Osteocyte (in vitro differentiated cells): ENCODE measurements at regions not wholly inside any gene's neighbourhood (a gene's known extent, or its start where the extent isn't known, plus 50 kb on each side); places are given as distances from the start of the nearest gene placed in this dataset.

ENCODE experiments used
- DNase-seq: peaks from one replicate; pipeline ENCODE4 v3.0.0; 2021; ENCODE audit warnings: mixed read lengths; ENCODE audit not compliant: unreplicated experiment; ENCODE audit errors: extremely low spot score
- H3K27ac Mint-ChIP-seq: one replicate; pipeline ENCODE4 v1.8.0; 2021; ENCODE audit warnings: mild to moderate bottlenecking, mixed read lengths; ENCODE audit not compliant: unreplicated experiment
- H3K27me3 Mint-ChIP-seq: one replicate; pipeline ENCODE4 v1.8.0; 2021; ENCODE audit warnings: mixed read lengths; ENCODE audit not compliant: unreplicated experiment
- H3K36me3 Mint-ChIP-seq: one replicate; pipeline ENCODE4 v1.8.0; 2021; ENCODE audit warnings: mixed read lengths; ENCODE audit not compliant: unreplicated experiment
- H3K4me1 Mint-ChIP-seq: one replicate; pipeline ENCODE4 v1.8.0; 2021; ENCODE audit warnings: mixed read lengths; ENCODE audit not compliant: unreplicated experiment
- H3K4me3 Mint-ChIP-seq: one replicate; pipeline ENCODE4 v1.8.0; 2021; ENCODE audit warnings: mild to moderate bottlenecking, moderate library complexity, mixed read lengths; ENCODE audit not compliant: unreplicated experiment
- H3K9me3 Mint-ChIP-seq: one replicate; pipeline ENCODE4 v1.8.0; 2021; ENCODE audit warnings: mixed read lengths; ENCODE audit not compliant: unreplicated experiment
- TF ChIP-seq, protein P1 (sequence below): fragments of 200-600 bp; sonication (generic); IDR thresholded peaks from 2 replicates; pipeline ENCODE4 v1.5.0; 2021; ENCODE audit warnings: antibody characterized with exemption, mild to moderate bottlenecking, moderate library complexity

DNA sequence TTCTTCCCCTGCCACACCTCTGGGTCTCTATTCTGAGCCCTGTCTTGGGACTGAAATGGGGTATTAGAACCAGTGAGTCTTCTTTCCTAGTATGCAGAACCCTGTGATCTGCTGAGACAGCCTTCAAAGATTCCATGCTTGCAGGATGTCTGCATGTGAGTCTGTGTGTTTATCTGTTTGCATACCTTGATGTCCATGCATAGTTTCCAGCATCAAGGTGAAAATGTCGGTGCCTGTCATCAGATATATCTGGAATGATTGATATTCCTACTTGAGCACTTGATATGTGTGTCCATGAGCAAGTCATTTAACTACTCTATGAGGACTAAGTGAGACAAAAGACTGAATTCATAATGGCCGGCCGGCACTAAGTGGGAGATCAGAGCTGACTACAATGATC, 117.0 kb upstream of the HS3ST1 start:
- Mint-ChIP-seq H3K9me3 (peaks cover 24% of the 10 kb centered on the region), H3K27ac (no peak overlapping the region), H3K4me3 (no peak overlapping the region), H3K4me1 (no peaks in the 10 kb centered on the region), H3K36me3 (no peaks in the 10 kb centered on the region), H3K27me3 (no peaks in the 10 kb centered on the region)
- TF ChIP-seq, protein P1, sequence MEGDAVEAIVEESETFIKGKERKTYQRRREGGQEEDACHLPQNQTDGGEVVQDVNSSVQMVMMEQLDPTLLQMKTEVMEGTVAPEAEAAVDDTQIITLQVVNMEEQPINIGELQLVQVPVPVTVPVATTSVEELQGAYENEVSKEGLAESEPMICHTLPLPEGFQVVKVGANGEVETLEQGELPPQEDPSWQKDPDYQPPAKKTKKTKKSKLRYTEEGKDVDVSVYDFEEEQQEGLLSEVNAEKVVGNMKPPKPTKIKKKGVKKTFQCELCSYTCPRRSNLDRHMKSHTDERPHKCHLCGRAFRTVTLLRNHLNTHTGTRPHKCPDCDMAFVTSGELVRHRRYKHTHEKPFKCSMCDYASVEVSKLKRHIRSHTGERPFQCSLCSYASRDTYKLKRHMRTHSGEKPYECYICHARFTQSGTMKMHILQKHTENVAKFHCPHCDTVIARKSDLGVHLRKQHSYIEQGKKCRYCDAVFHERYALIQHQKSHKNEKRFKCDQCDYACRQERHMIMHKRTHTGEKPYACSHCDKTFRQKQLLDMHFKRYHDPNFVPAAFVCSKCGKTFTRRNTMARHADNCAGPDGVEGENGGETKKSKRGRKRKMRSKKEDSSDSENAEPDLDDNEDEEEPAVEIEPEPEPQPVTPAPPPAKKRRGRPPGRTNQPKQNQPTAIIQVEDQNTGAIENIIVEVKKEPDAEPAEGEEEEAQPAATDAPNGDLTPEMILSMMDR = no peak
- DNase-seq = no peak

DNA sequence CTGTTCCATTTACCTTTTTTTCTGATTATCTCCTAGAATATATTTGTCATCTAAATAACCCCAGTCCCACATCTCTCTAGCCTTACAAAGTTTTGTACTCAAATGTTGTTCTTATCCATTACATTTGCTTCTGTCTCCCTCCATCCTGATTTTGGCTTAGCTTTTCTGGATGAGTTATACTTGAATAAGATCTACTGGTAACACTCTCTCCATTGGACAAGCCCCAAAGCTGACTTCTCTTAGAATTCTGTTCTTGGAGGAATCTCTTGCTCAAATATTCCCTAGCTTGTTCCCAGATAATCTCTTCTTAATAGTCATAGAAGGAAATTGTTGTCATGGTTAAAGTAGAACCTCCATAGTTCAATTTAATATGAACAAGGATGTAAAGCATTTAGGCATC, 115.5 kb upstream of the HS3ST1 start:
- peaks cover 30% of the 10 kb centered on the region for H3K9me3 Mint-ChIP-seq
- no peak overlapping the region for H3K27ac Mint-ChIP-seq
- no peak overlapping the region for H3K4me3 Mint-ChIP-seq
- H3K4me1 Mint-ChIP-seq = no peaks in the 10 kb centered on the region
- TF ChIP-seq, protein P1 = no peak
- no peak for DNase-seq
- H3K36me3 Mint-ChIP-seq = no peaks in the 10 kb centered on the region
- no peaks in the 10 kb centered on the region for H3K27me3 Mint-ChIP-seq

DNA sequence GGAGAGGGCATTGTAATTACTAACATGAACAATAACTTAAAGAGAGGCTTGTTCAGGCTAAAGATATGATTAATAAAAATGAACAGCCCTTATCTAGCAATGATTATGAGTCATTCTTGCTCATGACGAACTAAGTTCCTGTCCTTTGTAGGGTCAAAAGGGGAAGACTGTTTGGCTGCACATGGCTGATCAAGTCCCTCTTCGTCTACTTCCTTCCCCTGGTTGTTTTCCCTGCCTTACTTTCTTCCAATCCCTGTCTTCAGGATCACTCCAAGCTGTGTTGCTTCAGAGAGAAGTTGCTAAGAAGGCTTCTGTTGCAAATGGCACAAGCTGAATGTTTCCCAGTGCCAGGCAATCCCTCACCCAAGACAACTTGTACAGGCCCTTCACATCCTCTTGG, 115.0 kb upstream of the HS3ST1 start:
- TF ChIP-seq, protein P1 = no peak
- H3K27me3 Mint-ChIP-seq = no peaks in the 10 kb centered on the region
- H3K4me1 Mint-ChIP-seq = no peaks in the 10 kb centered on the region
- peaks cover 30% of the 10 kb centered on the region for H3K9me3 Mint-ChIP-seq
- H3K4me3 Mint-ChIP-seq = no peak overlapping the region
- no peaks in the 10 kb centered on the region for H3K36me3 Mint-ChIP-seq
- no peak overlapping the region for H3K27ac Mint-ChIP-seq
- DNase-seq = no peak

DNA sequence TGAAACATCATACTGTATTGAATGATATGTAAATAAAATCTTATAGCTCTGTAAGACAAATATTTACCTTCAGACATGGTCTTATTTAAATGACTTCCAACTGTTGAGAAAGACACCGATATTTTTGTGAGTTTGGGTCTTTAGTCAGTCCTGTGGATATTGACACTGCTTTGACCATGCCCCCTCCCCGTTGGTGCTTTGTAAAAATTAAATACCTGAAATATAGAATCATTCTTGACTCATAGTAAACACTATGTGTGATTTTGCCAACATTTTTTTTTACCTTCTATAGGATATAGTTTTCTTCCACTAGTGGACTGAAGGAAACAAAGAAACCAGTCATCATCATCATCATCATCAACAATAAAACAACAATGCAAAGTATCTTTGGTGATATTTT, 114.3 kb upstream of the HS3ST1 start:
- H3K4me1 Mint-ChIP-seq = no peaks in the 10 kb centered on the region

DNA sequence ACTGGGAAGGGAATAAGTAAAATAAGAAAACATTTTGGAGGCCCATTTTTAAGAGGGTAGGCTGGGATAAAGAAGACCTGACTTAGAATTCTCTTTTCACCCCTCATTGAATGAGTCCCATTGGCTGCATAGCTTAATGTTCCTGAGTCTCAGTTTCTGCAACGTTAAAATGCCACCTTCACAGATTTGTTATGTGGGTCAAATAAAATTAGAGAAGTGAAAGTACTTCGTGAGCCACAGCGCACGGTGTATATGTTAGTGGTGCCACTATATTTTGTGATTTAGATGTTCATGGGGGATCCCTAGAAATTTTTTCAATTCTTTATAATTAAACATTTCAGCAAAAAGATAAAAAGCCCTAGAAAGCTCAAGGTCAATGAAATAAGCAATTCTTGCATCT, 109.2 kb upstream of the HS3ST1 start:
- Mint-ChIP-seq H3K27ac (no peak overlapping the region), H3K27me3 (no peaks in the 10 kb centered on the region), H3K4me1 (no peaks in the 10 kb centered on the region), H3K9me3 (peaks cover 20% of the 10 kb centered on the region), H3K36me3 (no peaks in the 10 kb centered on the region), H3K4me3 (no peak overlapping the region)
- no peak for DNase-seq
- TF ChIP-seq, protein P1 = no peak

More for the DNA sequence above, 114.3 kb upstream of the HS3ST1 start:
- Mint-ChIP-seq H3K4me3 (no peak overlapping the region), H3K36me3 (no peaks in the 10 kb centered on the region), H3K27ac (no peak overlapping the region), H3K9me3 (peaks cover 28% of the 10 kb centered on the region), H3K27me3 (no peaks in the 10 kb centered on the region)
- TF ChIP-seq, protein P1 = no peak
- DNase-seq = no peak
